ENCODE measurements at regions not wholly inside any gene's neighbourhood (a gene's known extent, or its start where the extent isn't known, plus 50 kb on each side); places are given as distances from the start of the nearest gene placed in this dataset.

DNA sequence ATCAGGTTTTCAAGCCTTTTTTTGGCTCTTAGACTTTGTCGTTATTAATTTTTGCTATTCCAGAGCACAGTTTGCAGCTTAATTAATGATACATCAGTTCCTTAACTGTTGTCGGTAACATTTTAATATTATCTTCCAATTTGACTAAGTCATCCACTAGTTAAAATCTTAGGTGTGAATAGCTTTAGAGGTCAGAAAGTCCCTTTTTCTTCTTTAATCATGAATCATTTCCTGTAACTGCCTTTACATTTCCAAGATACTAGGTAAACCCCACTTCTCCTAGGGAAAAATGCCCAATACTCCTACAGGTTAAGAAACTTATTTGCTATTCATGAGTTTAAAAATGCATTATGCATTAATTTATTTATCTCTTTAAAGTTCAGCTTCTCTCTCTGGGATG lies 260.9 kb upstream of the CFAP20DC start:
- DNase-seq (ENCODE audit: low spot score) (no peak), ATAC-seq (no peak)
- Mint-ChIP-seq H3K36me3 (ENCODE audit: low read depth) (no peaks in the 10 kb centered on the region), H3K4me3 (no peak overlapping the region), H3K9me3 (no peaks in the 10 kb centered on the region), H3K4me1 (no peaks in the 10 kb centered on the region), H3K27me3 (ENCODE audit: insufficient read depth, low read depth, poor library complexity) (peaks cover 5% of the 10 kb centered on the region), H3K27ac (no peak overlapping the region)
- H3K9me2 ChIP-seq (ENCODE audit: insufficient read depth) = peaks cover 4% of the 10 kb centered on the region; the same call in 1 of the 2 replicates
- H3F3A ChIP-seq (replicated peaks; ENCODE audit: low read depth) = no peaks in the 10 kb centered on the region
- no peaks in the 10 kb centered on the region for H4K20me1 ChIP-seq (replicated peaks; ENCODE audit: insufficient read depth)
- H3K27ac ChIP-seq (ENCODE audit: low read depth) = no peak overlapping the region
- no peaks in the 10 kb centered on the region for H3K36me3 ChIP-seq (ENCODE audit: insufficient read depth)
- H3K27me3 ChIP-seq (ENCODE audit: insufficient read depth) = no peaks in the 10 kb centered on the region
- TF ChIP-seq ZNF114 (CRISPR knock-in tag; IDR thresholded peaks at IDR 0.05) (no peak), POLR2AphosphoS5 (IDR thresholded peaks at IDR 0.05; ENCODE audit: low read depth) (no peak), EZH2phosphoT487 (IDR thresholded peaks at IDR 0.05; ENCODE audit: unreplicated experiment) (no peak), ZNF331 (CRISPR knock-in tag; IDR thresholded peaks at IDR 0.05; ENCODE audit: low read depth) (no peak), STAT1 (IDR thresholded peaks at IDR 0.05; ENCODE audit: unreplicated experiment) (no peak), JUNB (IDR thresholded peaks at IDR 0.05; ENCODE audit: unreplicated experiment) (no peak), NANOG (IDR thresholded peaks at IDR 0.05; ENCODE audit: borderline replicate concordance) (no peak), EZH2 (IDR thresholded peaks at IDR 0.05; ENCODE audit: low read depth, unreplicated experiment) (no peak), CREB1 (CRISPR knock-in tag; IDR thresholded peaks at IDR 0.05; ENCODE audit: low read depth) (no peak)
- TF ChIP-seq, protein P1, sequence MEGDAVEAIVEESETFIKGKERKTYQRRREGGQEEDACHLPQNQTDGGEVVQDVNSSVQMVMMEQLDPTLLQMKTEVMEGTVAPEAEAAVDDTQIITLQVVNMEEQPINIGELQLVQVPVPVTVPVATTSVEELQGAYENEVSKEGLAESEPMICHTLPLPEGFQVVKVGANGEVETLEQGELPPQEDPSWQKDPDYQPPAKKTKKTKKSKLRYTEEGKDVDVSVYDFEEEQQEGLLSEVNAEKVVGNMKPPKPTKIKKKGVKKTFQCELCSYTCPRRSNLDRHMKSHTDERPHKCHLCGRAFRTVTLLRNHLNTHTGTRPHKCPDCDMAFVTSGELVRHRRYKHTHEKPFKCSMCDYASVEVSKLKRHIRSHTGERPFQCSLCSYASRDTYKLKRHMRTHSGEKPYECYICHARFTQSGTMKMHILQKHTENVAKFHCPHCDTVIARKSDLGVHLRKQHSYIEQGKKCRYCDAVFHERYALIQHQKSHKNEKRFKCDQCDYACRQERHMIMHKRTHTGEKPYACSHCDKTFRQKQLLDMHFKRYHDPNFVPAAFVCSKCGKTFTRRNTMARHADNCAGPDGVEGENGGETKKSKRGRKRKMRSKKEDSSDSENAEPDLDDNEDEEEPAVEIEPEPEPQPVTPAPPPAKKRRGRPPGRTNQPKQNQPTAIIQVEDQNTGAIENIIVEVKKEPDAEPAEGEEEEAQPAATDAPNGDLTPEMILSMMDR (conservative IDR thresholded peaks at IDR 0.05; ENCODE audit: low read depth in 2 of 2) = no peak
- TF ChIP-seq, protein P2, sequence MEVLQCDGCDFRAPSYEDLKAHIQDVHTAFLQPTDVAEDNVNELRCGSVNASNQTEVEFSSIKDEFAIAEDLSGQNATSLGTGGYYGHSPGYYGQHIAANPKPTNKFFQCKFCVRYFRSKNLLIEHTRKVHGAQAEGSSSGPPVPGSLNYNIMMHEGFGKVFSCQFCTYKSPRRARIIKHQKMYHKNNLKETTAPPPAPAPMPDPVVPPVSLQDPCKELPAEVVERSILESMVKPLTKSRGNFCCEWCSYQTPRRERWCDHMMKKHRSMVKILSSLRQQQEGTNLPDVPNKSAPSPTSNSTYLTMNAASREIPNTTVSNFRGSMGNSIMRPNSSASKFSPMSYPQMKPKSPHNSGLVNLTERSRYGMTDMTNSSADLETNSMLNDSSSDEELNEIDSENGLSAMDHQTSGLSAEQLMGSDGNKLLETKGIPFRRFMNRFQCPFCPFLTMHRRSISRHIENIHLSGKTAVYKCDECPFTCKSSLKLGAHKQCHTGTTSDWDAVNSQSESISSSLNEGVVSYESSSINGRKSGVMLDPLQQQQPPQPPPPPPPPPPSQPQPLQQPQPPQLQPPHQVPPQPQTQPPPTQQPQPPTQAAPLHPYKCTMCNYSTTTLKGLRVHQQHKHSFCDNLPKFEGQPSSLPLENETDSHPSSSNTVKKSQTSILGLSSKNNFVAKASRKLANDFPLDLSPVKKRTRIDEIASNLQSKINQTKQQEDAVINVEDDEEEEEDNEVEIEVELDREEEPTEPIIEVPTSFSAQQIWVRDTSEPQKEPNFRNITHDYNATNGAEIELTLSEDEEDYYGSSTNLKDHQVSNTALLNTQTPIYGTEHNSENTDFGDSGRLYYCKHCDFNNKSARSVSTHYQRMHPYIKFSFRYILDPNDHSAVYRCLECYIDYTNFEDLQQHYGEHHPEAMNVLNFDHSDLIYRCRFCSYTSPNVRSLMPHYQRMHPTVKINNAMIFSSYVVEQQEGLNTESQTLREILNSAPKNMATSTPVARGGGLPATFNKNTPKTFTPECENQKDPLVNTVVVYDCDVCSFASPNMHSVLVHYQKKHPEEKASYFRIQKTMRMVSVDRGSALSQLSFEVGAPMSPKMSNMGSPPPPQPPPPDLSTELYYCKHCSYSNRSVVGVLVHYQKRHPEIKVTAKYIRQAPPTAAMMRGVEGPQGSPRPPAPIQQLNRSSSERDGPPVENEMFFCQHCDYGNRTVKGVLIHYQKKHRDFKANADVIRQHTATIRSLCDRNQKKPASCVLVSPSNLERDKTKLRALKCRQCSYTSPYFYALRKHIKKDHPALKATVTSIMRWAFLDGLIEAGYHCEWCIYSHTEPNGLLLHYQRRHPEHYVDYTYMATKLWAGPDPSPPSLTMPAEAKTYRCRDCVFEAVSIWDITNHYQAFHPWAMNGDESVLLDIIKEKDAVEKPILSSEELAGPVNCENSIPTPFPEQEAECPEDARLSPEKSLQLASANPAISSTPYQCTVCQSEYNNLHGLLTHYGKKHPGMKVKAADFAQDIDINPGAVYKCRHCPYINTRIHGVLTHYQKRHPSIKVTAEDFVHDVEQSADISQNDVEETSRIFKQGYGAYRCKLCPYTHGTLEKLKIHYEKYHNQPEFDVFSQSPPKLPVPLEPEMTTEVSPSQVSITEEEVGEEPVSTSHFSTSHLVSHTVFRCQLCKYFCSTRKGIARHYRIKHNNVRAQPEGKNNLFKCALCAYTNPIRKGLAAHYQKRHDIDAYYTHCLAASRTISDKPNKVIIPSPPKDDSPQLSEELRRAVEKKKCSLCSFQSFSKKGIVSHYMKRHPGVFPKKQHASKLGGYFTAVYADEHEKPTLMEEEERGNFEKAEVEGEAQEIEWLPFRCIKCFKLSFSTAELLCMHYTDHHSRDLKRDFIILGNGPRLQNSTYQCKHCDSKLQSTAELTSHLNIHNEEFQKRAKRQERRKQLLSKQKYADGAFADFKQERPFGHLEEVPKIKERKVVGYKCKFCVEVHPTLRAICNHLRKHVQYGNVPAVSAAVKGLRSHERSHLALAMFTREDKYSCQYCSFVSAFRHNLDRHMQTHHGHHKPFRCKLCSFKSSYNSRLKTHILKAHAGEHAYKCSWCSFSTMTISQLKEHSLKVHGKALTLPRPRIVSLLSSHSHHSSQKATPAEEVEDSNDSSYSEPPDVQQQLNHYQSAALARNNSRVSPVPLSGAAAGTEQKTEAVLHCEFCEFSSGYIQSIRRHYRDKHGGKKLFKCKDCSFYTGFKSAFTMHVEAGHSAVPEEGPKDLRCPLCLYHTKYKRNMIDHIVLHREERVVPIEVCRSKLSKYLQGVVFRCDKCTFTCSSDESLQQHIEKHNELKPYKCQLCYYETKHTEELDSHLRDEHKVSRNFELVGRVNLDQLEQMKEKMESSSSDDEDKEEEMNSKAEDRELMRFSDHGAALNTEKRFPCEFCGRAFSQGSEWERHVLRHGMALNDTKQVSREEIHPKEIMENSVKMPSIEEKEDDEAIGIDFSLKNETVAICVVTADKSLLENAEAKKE (CRISPR knock-in tag; IDR thresholded peaks at IDR 0.05) = no peak
- TF ChIP-seq, protein P3, sequence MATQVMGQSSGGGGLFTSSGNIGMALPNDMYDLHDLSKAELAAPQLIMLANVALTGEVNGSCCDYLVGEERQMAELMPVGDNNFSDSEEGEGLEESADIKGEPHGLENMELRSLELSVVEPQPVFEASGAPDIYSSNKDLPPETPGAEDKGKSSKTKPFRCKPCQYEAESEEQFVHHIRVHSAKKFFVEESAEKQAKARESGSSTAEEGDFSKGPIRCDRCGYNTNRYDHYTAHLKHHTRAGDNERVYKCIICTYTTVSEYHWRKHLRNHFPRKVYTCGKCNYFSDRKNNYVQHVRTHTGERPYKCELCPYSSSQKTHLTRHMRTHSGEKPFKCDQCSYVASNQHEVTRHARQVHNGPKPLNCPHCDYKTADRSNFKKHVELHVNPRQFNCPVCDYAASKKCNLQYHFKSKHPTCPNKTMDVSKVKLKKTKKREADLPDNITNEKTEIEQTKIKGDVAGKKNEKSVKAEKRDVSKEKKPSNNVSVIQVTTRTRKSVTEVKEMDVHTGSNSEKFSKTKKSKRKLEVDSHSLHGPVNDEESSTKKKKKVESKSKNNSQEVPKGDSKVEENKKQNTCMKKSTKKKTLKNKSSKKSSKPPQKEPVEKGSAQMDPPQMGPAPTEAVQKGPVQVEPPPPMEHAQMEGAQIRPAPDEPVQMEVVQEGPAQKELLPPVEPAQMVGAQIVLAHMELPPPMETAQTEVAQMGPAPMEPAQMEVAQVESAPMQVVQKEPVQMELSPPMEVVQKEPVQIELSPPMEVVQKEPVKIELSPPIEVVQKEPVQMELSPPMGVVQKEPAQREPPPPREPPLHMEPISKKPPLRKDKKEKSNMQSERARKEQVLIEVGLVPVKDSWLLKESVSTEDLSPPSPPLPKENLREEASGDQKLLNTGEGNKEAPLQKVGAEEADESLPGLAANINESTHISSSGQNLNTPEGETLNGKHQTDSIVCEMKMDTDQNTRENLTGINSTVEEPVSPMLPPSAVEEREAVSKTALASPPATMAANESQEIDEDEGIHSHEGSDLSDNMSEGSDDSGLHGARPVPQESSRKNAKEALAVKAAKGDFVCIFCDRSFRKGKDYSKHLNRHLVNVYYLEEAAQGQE (IDR thresholded peaks at IDR 0.05; ENCODE audit: unreplicated experiment) = no peak
- TF ChIP-seq, protein P4, sequence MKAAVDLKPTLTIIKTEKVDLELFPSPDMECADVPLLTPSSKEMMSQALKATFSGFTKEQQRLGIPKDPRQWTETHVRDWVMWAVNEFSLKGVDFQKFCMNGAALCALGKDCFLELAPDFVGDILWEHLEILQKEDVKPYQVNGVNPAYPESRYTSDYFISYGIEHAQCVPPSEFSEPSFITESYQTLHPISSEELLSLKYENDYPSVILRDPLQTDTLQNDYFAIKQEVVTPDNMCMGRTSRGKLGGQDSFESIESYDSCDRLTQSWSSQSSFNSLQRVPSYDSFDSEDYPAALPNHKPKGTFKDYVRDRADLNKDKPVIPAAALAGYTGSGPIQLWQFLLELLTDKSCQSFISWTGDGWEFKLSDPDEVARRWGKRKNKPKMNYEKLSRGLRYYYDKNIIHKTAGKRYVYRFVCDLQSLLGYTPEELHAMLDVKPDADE (IDR thresholded peaks at IDR 0.05) = no peak
- H3K4me2 ChIP-seq = no peak overlapping the region
- H3K4me3 ChIP-seq = no peak overlapping the region
- H3K4me1 ChIP-seq (ENCODE audit: insufficient read depth) = no peaks in the 10 kb centered on the region
- no peaks in the 10 kb centered on the region for H3K79me2 ChIP-seq (replicated peaks; ENCODE audit: insufficient read depth)
- no peak overlapping the region for H2AFZ ChIP-seq
